Erythroblast (primary cell): ENCODE measurements at regions not wholly inside any gene's neighbourhood (a gene's known extent, or its start where the extent isn't known, plus 50 kb on each side); places are given as distances from the start of the nearest gene placed in this dataset.

Experiments used
- GATA1 ChIP-seq: IDR thresholded peaks from 2 replicates; pipeline ENCODE4 v1.6.1; 2011; ENCODE audit warnings: low read depth, mild to moderate bottlenecking, control low read depth, low read length, moderate library complexity
- POLR2A ChIP-seq: IDR thresholded peaks from 2 replicates; pipeline ENCODE4 v1.6.1; 2011; ENCODE audit warnings: mild to moderate bottlenecking, low read length

- no peak for TF ChIP-seq POLR2A
- no peak for TF ChIP-seq GATA1
Observed at GRCh38 chr9:99694393-99694792, 127.3 kb upstream of the NR4A3 start.
